ENCODE measurements at regions not wholly inside any gene's neighbourhood (a gene's known extent, or its start where the extent isn't known, plus 50 kb on each side); places are given as distances from the start of the nearest gene placed in this dataset.

- no peak for DNase-seq
- peak overlapping the region in 1 of 12 donors; percentile 22 for H3K4me3 ChIP-seq
- 91 to 95% (median 93%) methylated on average over 2 of the region's 2 CpGs for WGBS, 4 donors
- intact Hi-C loops (cut with DNase I) = loop anchor here in 9 of 10 donors (1.0 to 10.0 kb wide), 12 partner anchors 52 to 1390 kb away; partner anchors contain the start of gene PDK4 (in 3 of the 9)
- no peak for ATAC-seq
- no peaks in the 10 kb centered on the region for H3K36me3 ChIP-seq
- H3K27ac ChIP-seq = peak overlapping the region in 1 of 12 donors; percentile 62
- no peak for TF ChIP-seq CTCF (IDR thresholded peaks at IDR 0.05)
- TF ChIP-seq POLR2A (IDR thresholded peaks at IDR 0.05) = no peak
- H3K27me3 ChIP-seq = no peaks in the 10 kb centered on the region
- H3K9me3 ChIP-seq = no peaks in the 10 kb centered on the region
- H3K4me1 ChIP-seq = peaks cover 0 to 12% (median 0%) of the 10 kb centered on the region in 12 donors
These were observed 87.8 kb upstream of the DYNC1I1 start for GRCh38 chr7:95684505-95684904.

- peak overlapping the region in 1 of 12 donors; percentile 22 for H3K4me3 ChIP-seq
- peaks cover 0 to 12% (median 0%) of the 10 kb centered on the region in 12 donors for H3K4me1 ChIP-seq
- WGBS, 4 donors = 8 to 48% (median 30%) methylated on average over 2 of the region's 2 CpGs
- DNase-seq (no peak), ATAC-seq (peak; percentile 23 to 72 (median 36))
- H3K27ac ChIP-seq = peak overlapping the region in 1 of 12 donors; percentile 62
- H3K27me3 ChIP-seq = no peaks in the 10 kb centered on the region
- no peaks in the 10 kb centered on the region for H3K9me3 ChIP-seq
- TF ChIP-seq POLR2A (IDR thresholded peaks at IDR 0.05) (no peak), CTCF (IDR thresholded peaks at IDR 0.05) (peak; percentile 45 to 77 (median 60))
- intact Hi-C loops (cut with DNase I) = loop anchor here in 9 of 10 donors (1.0 to 10.0 kb wide), 12 partner anchors 52 to 1389 kb away; partner anchors contain the start of gene PDK4 (in 3 of the 9)
- no peaks in the 10 kb centered on the region for H3K36me3 ChIP-seq
These were observed 87.7 kb upstream of the PDK4 start for GRCh38 chr7:95684037-95684436.

DNA sequence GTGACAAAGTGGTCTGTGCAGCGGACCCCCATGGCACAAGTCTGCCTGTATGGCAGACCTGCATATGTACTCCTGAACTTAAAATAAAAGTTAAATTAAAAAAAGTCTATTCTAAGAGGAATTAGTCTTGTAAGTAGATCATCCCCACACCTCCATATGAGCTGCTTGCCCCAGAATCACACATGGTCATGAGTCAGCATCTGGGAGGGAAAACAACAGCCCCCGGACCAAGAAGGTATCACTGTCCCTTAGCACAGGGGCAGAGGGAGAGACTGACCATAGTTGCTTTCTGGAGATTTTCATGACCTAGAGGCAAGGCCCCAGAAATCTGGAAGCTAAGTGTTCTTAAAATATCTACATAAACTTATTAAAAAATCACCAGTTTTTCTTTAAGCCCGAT is 86.6 kb upstream of the PDK4 start:
- no peaks in the 10 kb centered on the region for H3K27me3 ChIP-seq

GRCh38 chr7:95676691-95677090 is 80.4 kb upstream of the PDK4 start:
- Histone ChIP-seq H3K36me3 (no peaks in the 10 kb centered on the region), H3K27ac (no peak overlapping the region), H3K9me3 (no peaks in the 10 kb centered on the region), H3K4me3 (no peak overlapping the region), H3K4me1 (no peaks in the 10 kb centered on the region), H3K27me3 (no peaks in the 10 kb centered on the region)
- intact Hi-C loops (cut with DNase I) = loop anchor here in 2 of 10 donors (5.0 to 10.0 kb wide), 2 partner anchors 52 to 74 kb away; no protein-coding TSS in a partner anchor
- TF ChIP-seq POLR2A (IDR thresholded peaks at IDR 0.05) = no peak
- no peak for TF ChIP-seq CTCF (IDR thresholded peaks at IDR 0.05)
- ATAC-seq (no peak), DNase-seq (no peak)
- 67 to 81% (median 78%) methylated on average over 3 of the region's 3 CpGs for WGBS, 4 donors

More for the DNA sequence above, 86.6 kb upstream of the PDK4 start:
- no peak for TF ChIP-seq CTCF (IDR thresholded peaks at IDR 0.05)
- no peak for TF ChIP-seq POLR2A (IDR thresholded peaks at IDR 0.05)
- no peak overlapping the region for H3K4me3 ChIP-seq
- intact Hi-C loops (cut with DNase I) = loop anchor here in 8 of 10 donors (5.0 to 10.0 kb wide), 8 partner anchors 51 to 1388 kb away; partner anchors contain the start of gene PDK4 (in 3 of the 8)
- WGBS, 4 donors = 59 to 95% (median 75%) methylated on average over 3 of the region's 3 CpGs
- DNase-seq (no peak), ATAC-seq (no peak)
- no peaks in the 10 kb centered on the region for H3K9me3 ChIP-seq
- peak overlapping the region in 1 of 12 donors; percentile 62 for H3K27ac ChIP-seq
- H3K36me3 ChIP-seq = no peaks in the 10 kb centered on the region
- H3K4me1 ChIP-seq = peaks cover 0 to 12% (median 0%) of the 10 kb centered on the region in 12 donors
